ENCODE measurements at regions not wholly inside any gene's neighbourhood (a gene's known extent, or its start where the extent isn't known, plus 50 kb on each side); places are given as distances from the start of the nearest gene placed in this dataset.
A peak's percentile ranks its signal among the peaks of the same experiment; 100 is the strongest.

DNA sequence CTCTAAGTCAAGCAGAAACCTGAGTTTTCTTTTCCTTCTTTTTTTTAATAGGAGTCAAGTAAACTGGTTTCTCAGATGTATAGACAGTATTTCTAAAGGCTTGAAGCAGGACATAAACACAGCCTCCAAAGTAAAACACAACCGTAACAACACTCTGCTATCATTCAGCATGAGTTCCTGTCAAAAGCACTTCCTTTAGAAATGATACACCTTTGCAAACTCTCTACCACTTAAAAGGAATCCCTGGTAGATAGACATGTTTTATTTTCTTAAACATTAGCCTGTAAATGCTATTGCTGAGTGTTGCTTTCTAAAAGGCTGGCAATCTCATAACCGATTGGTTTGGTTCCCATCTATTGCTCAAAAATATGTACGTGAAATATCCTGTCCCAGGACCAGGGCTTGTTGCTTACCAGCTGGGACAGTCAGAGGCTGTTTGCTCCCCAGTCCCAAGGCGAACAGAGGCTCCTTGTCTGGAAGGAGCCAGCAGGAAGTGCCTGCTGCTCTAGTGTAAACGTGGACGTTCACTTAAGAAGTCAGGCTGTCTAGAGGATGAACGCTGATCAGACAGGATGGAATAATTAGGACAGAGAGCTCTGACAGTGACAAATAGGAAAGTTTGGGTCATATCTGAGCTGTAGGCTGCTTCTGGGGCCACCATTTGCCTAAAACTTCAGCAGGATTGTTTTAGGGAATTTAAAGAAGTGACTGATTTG lies 173.9 kb upstream of the KLF3 start:
- intact Hi-C loops (cut with DNase I): no loop called here
- Histone ChIP-seq H3K9ac (ENCODE audit: low read length in 3 of 3) (no peak overlapping the region), H3K9me3 (ENCODE audit: control insufficient read depth in 2 of 3, insufficient read depth in 1 of 3, low read length in 3 of 3) (no peaks in the 10 kb centered on the region), H3K4me3 (ENCODE audit: low read length in 3 of 3) (no peak overlapping the region), H3K27ac (ENCODE audit: low read depth in 2 of 2, low read length in 2 of 2) (no peak overlapping the region), H3K27me3 (ENCODE audit: control insufficient read depth, insufficient read depth, low read length) (no peaks in the 10 kb centered on the region), H3K4me1 (ENCODE audit: control insufficient read depth in 2 of 3, insufficient read depth in 2 of 3, low read depth in 1 of 3, low read length in 3 of 3) (peaks cover 0 to 5% (median 0%) of the 10 kb centered on the region in 3 donors), H3K36me3 (ENCODE audit: control insufficient read depth in 2 of 3, insufficient read depth in 3 of 3, low read length in 3 of 3) (no peaks in the 10 kb centered on the region)
- DNase-seq (peak in 2 of 5 donors; percentile 25 to 32), FAIRE-seq (no peak)
- no peak for TF ChIP-seq CTCF (IDR thresholded peaks at IDR 0.05; ENCODE audit: borderline replicate concordance, extremely low read depth, insufficient read depth)

DNA sequence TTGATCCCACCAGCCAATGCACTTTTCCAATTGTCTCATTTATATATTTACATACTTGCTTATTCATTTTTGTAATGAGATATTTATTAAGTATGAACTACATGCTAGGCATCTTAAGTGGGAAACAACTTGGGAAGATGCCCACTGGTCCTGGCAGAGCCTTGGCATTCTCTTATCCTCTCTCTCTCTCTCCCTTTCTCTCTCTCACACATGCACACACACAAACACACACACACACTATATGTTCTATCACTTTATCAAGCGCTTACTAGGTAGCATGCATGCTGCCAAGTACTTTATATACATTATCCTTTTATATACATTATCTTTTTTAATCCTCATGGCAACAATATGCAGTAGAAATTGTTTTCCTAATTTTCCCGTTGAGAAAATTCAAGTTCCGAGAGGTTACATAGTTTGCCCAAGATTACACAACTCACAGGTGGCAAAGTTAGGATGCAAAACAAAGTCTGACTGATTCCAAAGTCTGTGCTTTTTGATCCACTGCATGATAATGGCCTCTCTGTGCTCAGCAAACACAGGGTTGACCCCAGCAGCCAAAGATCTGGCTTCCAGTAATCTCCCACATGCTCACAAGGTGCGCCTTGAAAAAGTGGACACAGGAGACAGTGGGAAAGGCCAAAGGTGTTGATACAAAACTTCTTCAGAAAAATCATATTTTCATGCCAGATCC lies 173.1 kb upstream of the KLF3 start:
- TF ChIP-seq CTCF (IDR thresholded peaks at IDR 0.05; ENCODE audit: borderline replicate concordance, extremely low read depth, insufficient read depth): no peak
- intact Hi-C loops (cut with DNase I): no loop called here
- H3K9me3 ChIP-seq (ENCODE audit: control insufficient read depth in 2 of 3, insufficient read depth in 1 of 3, low read length in 3 of 3): no peaks in the 10 kb centered on the region
- no peak overlapping the region for H3K9ac ChIP-seq (ENCODE audit: low read length in 3 of 3)
- peaks cover 0 to 5% (median 0%) of the 10 kb centered on the region in 3 donors for H3K4me1 ChIP-seq (ENCODE audit: control insufficient read depth in 2 of 3, insufficient read depth in 2 of 3, low read depth in 1 of 3, low read length in 3 of 3)
- no peaks in the 10 kb centered on the region for H3K27me3 ChIP-seq (ENCODE audit: control insufficient read depth, insufficient read depth, low read length)
- no peak overlapping the region for H3K4me3 ChIP-seq (ENCODE audit: low read length in 3 of 3)
- H3K36me3 ChIP-seq (ENCODE audit: control insufficient read depth in 2 of 3, insufficient read depth in 3 of 3, low read length in 3 of 3): no peaks in the 10 kb centered on the region
- FAIRE-seq (no peak), DNase-seq (no peak)
- no peak overlapping the region for H3K27ac ChIP-seq (ENCODE audit: low read depth in 2 of 2, low read length in 2 of 2)

- intact Hi-C loops (cut with DNase I): no loop called here
- Histone ChIP-seq H3K27ac (ENCODE audit: low read depth in 2 of 2, low read length in 2 of 2) (no peak overlapping the region), H3K4me3 (ENCODE audit: low read length in 3 of 3) (no peak overlapping the region), H3K9me3 (ENCODE audit: control insufficient read depth in 2 of 3, insufficient read depth in 1 of 3, low read length in 3 of 3) (no peaks in the 10 kb centered on the region), H3K27me3 (ENCODE audit: control insufficient read depth, insufficient read depth, low read length) (no peaks in the 10 kb centered on the region), H3K9ac (ENCODE audit: low read length in 3 of 3) (no peak overlapping the region), H3K4me1 (ENCODE audit: control insufficient read depth in 2 of 3, insufficient read depth in 2 of 3, low read depth in 1 of 3, low read length in 3 of 3) (peaks cover 0 to 5% (median 0%) of the 10 kb centered on the region in 3 donors), H3K36me3 (ENCODE audit: control insufficient read depth in 2 of 3, insufficient read depth in 3 of 3, low read length in 3 of 3) (no peaks in the 10 kb centered on the region)
- FAIRE-seq: no peak
- TF ChIP-seq CTCF (IDR thresholded peaks at IDR 0.05; ENCODE audit: borderline replicate concordance, extremely low read depth, insufficient read depth): no peak
- no peak for DNase-seq
These were observed 172.0 kb upstream of the KLF3 start for GRCh38 chr4:38491854-38492478.

Data from kidney (tissue), 13 donors.